ENCODE measurements at regions not wholly inside any gene's neighbourhood (a gene's known extent, or its start where the extent isn't known, plus 50 kb on each side); places are given as distances from the start of the nearest gene placed in this dataset.

- no peak for DNase-seq
Measured at GRCh38 chr4:183763990-183764754, 105.1 kb downstream of the TRAPPC11 start.

GRCh38 chr4:183765251-183765911, 106.3 kb downstream of the TRAPPC11 start:
- peak; percentile 77 for DNase-seq

GRCh38 chr4:183766140-183766539, 107.0 kb downstream of the TRAPPC11 start:
- peak; percentile 44 for DNase-seq

- no peak for DNase-seq
Measured at GRCh38 chr4:183770906-183771305, 111.8 kb downstream of the TRAPPC11 start.

GRCh38 chr4:183772361-183772760, 113.3 kb downstream of the TRAPPC11 start:
- DNase-seq: no peak

- DNase-seq: no peak
Measured at GRCh38 chr4:183773790-183774189, 114.7 kb downstream of the TRAPPC11 start.

GRCh38 chr4:183783306-183783705, 121.8 kb upstream of the STOX2 start:
- DNase-seq: no peak

GRCh38 chr4:183783991-183784553, 121.0 kb upstream of the STOX2 start:
- peak; percentile 73 for DNase-seq

GRCh38 chr4:183788308-183788905, 116.7 kb upstream of the STOX2 start:
- DNase-seq: peak; percentile 82

- no peak for DNase-seq
Measured at GRCh38 chr4:183789657-183790056, 115.5 kb upstream of the STOX2 start.

GRCh38 chr4:183790661-183791060, 114.4 kb upstream of the STOX2 start:
- DNase-seq: no peak

GRCh38 chr4:183797011-183797444, 108.1 kb upstream of the STOX2 start:
- no peak for DNase-seq

GRCh38 chr4:183797445-183798300, 107.4 kb upstream of the STOX2 start:
- peak; percentile 30 for DNase-seq

- no peak for DNase-seq
Measured at GRCh38 chr4:183798301-183799253, 106.5 kb upstream of the STOX2 start.

- DNase-seq: no peak
Measured at GRCh38 chr4:183801457-183802165, 103.5 kb upstream of the STOX2 start.

- DNase-seq: no peak
Measured at GRCh38 chr4:183806341-183806740, 98.8 kb upstream of the STOX2 start.

- no peak for DNase-seq
Measured at GRCh38 chr4:183807420-183808096, 97.5 kb upstream of the STOX2 start.

- DNase-seq: no peak
Measured at GRCh38 chr4:183808097-183808456, 97.0 kb upstream of the STOX2 start.

- DNase-seq: no peak
Measured at GRCh38 chr4:183812567-183812966, 92.5 kb upstream of the STOX2 start.

- no peak for DNase-seq
Measured at GRCh38 chr4:183814461-183814860, 90.6 kb upstream of the STOX2 start.

Measured in inflammatory macrophage treated with lipopolysaccharide for 4 hours (primary cell).